K562 (cell line): ENCODE measurements at regions not wholly inside any gene's neighbourhood (a gene's known extent, or its start where the extent isn't known, plus 50 kb on each side); places are given as distances from the start of the nearest gene placed in this dataset.

Experiments used
- ATAC-seq: fragments of 200-7000 bp; cut with Tn5 transposase; 3 replicates; pipeline ENCODE4 v1.9.1; 2020; ENCODE audit warnings: moderate library complexity
- BruUV-seq: library from RNA; stranded (reverse); fragments of 400-500 nt; replicated peaks from 2 replicates; lab custom pipeline; 2021; lab: Mats Ljungman, UMichigan
- CTCF ChIA-PET: fragments of 300-600 bp; formaldehyde crosslinking; extraction: SDS; loops from one replicate; lab custom pipeline; 2021; ENCODE audit warnings: low intra/inter-chr PET ratio; lab: Yijun Ruan, JAX
- POLR2A ChIA-PET: fragments of 300-600, 350-650 bp; sonication (Branson Sonifier 250); formaldehyde crosslinking; extraction: SDS; loops from one replicate; lab custom pipeline; 2021; ENCODE audit warnings: antibody characterized with exemption, inconsistent platforms; lab: Yijun Ruan, JAX
- DNase-seq, 4 experiments: peaks; one replicate each; pipeline versions ENCODE4 v3.0.0 to v3.0.0-alpha.2; 2011 to 2018; ENCODE audit warnings: low spot score in 3 of 4, mixed read lengths in 3 of 4; ENCODE audit errors: extremely low read depth in 1 of 4
- FAIRE-seq: peaks from 2 replicates; lab custom pipeline; 2011; peaks lifted over from hg19 to GRCh38; lab: Jason Lieb, UNC
- H2AFZ ChIP-seq: 2 replicates; pipeline ENCODE4 v1.6.0; 2011; ENCODE audit warnings: low read depth, low read length, control low read depth, inconsistent platforms
- H3K27ac ChIP-seq: fragments of 200-600 bp; 3 replicates; pipeline ENCODE4 v1.8.0; 2011; ENCODE audit warnings: low read depth, mild to moderate bottlenecking, control low read depth, inconsistent platforms, low read length, moderate library complexity, mixed read lengths; ENCODE audit errors: extremely low read depth
- H3K27me3 ChIP-seq, 2 experiments: fragments of 300-600 bp in 1 of 2; 2 replicates in 1 of 2; 3 replicates in 1 of 2; pipeline versions ENCODE4 v1.6.0 to v1.8.0; 2011; ENCODE audit warnings: inconsistent platforms in 2 of 2, low read length in 2 of 2, mild to moderate bottlenecking in 1 of 2, mixed read lengths in 1 of 2, moderate library complexity in 1 of 2; ENCODE audit not compliant: control insufficient read depth in 2 of 2, insufficient read depth in 2 of 2
- H3K36me3 ChIP-seq: fragments of 300-600 bp; 3 replicates; pipeline ENCODE4 v1.8.0; 2011; ENCODE audit warnings: mild to moderate bottlenecking, low read length, inconsistent platforms; ENCODE audit not compliant: control insufficient read depth, insufficient read depth
- H3K4me1 ChIP-seq, 2 experiments: fragments of 200-600 bp in 1 of 2; replicated peaks in 1 of 2; 2 replicates in 1 of 2; 3 replicates in 1 of 2; pipeline versions ENCODE4 v1.5.1 to v1.8.0; 2011; ENCODE audit warnings: inconsistent platforms in 2 of 2, low read length in 2 of 2, mild to moderate bottlenecking in 1 of 2, mixed read lengths in 1 of 2, moderate library complexity in 1 of 2; ENCODE audit not compliant: control insufficient read depth in 2 of 2, insufficient read depth in 2 of 2
- H3K4me2 ChIP-seq: 2 replicates; pipeline ENCODE4 v1.6.1; 2011; ENCODE audit warnings: low read length, control low read depth, inconsistent platforms, mixed read lengths; ENCODE audit not compliant: insufficient read depth
- H3K4me3 ChIP-seq: fragments of 200-600 bp; sonication (generic), shearing (Covaris generic); 2 replicates; pipeline ENCODE4 v1.5.1; 2016; ENCODE audit warnings: control low read depth, inconsistent platforms
- H3K79me2 ChIP-seq: fragments of 200-600 bp; 3 replicates; pipeline ENCODE4 v1.8.0; 2011; ENCODE audit warnings: low read length, inconsistent platforms; ENCODE audit not compliant: control insufficient read depth, insufficient read depth
- H3K9ac ChIP-seq, 2 experiments: 2 replicates each; pipeline versions ENCODE4 v1.6.0 to v1.6.1; 2011; ENCODE audit warnings: low read depth in 2 of 2, low read length in 2 of 2, control low read depth in 1 of 2, inconsistent platforms in 1 of 2, mild to moderate bottlenecking in 1 of 2, mixed read lengths in 1 of 2; ENCODE audit not compliant: insufficient read depth in 1 of 2
- H3K9me1 ChIP-seq: one replicate; pipeline ENCODE4 v1.6.0; 2011; ENCODE audit warnings: inconsistent platforms, mild to moderate bottlenecking, low read length, moderate library complexity; ENCODE audit not compliant: control insufficient read depth, insufficient read depth
- H3K9me3 ChIP-seq: replicated peaks from 2 replicates; pipeline ENCODE4 v1.5.1; 2011; ENCODE audit warnings: low read depth, low read length, inconsistent platforms; ENCODE audit not compliant: control insufficient read depth, insufficient read depth
- H4K20me1 ChIP-seq: replicated peaks from 2 replicates; pipeline ENCODE4 v1.6.1; 2011; ENCODE audit warnings: low read length, inconsistent platforms, mixed read lengths; ENCODE audit not compliant: control insufficient read depth, insufficient read depth
- ADNP ChIP-seq: fragments of 200-800 bp; sonication (Bioruptor generic); IDR thresholded peaks from 2 replicates; pipeline ENCODE4 v1.6.1; 2016; ENCODE audit warnings: missing genetic modification characterization, missing compliant biosample characterization
- DNMT1 ChIP-seq: fragments of 450-650 bp; IDR thresholded peaks from 2 replicates; pipeline ENCODE4 v1.6.1; 2016; ENCODE audit warnings: antibody characterized with exemption, mild to moderate bottlenecking
- ELF4 ChIP-seq: fragments of 450-650 bp; formaldehyde crosslinking; IDR thresholded peaks from 2 replicates; pipeline ENCODE4 v1.4.0; 2022; ENCODE audit warnings: missing genetic modification characterization
- FOXP1 ChIP-seq: sonication (generic); formaldehyde crosslinking; IDR thresholded peaks from 2 replicates; pipeline ENCODE4 v1.8.0; 2022; ENCODE audit warnings: mild to moderate bottlenecking, missing genetic modification reagents
- GATAD2A ChIP-seq: fragments of 450-650 bp; IDR thresholded peaks from 2 replicates; pipeline ENCODE4 v1.6.1; 2017
- MCM7 ChIP-seq, 2 experiments: fragments of 450-650 bp; IDR thresholded peaks; 2 replicates each; pipeline ENCODE4 v1.6.1; 2016 to 2018
- MTF1 ChIP-seq: fragments of 250-450 bp; sonication (Bioruptor Pico); IDR thresholded peaks from 2 replicates; pipeline ENCODE4 v1.9.0; 2021; ENCODE audit warnings: moderate library complexity, mild to moderate bottlenecking, inconsistent platforms, borderline replicate concordance
- NCOA2 ChIP-seq, 2 experiments: fragments of 450-650 bp; IDR thresholded peaks; 2 replicates each; pipeline ENCODE4 v1.6.1; 2018; ENCODE audit warnings: mild to moderate bottlenecking in 2 of 2, moderate library complexity in 1 of 2; ENCODE audit not compliant: partially characterized antibody in 2 of 2
- PPARD ChIP-seq: fragments of 250-450 bp; sonication (Bioruptor Pico); IDR thresholded peaks from 2 replicates; pipeline ENCODE4 v1.8.0; 2022; ENCODE audit warnings: inconsistent platforms, mild to moderate bottlenecking, moderate library complexity
- RHOXF2B ChIP-seq: fragments of 250-450 bp; sonication (Bioruptor Pico); conservative IDR thresholded peaks from 2 replicates; pipeline ENCODE4 v1.5.1; 2021
- SIN3A ChIP-seq, 2 experiments: fragments of 150-350 bp in 1 of 2; IDR thresholded peaks; 2 replicates each; pipeline ENCODE4 v1.6.1; 2011 to 2016; ENCODE audit warnings: borderline replicate concordance in 2 of 2, low read depth in 2 of 2, low read length in 2 of 2, mild to moderate bottlenecking in 2 of 2, moderate library complexity in 2 of 2; ENCODE audit not compliant: control insufficient read depth in 1 of 2
- TAF15 ChIP-seq: fragments of 200-400 bp; formaldehyde crosslinking; IDR thresholded peaks from 2 replicates; pipeline ENCODE4 v1.6.1; 2017; ENCODE audit warnings: mild to moderate bottlenecking, low read depth, low read length, moderate library complexity
- TCF3 ChIP-seq: sonication (generic); formaldehyde crosslinking; IDR thresholded peaks from 2 replicates; pipeline ENCODE4 v1.4.0; 2020; ENCODE audit warnings: mild to moderate bottlenecking, missing genetic modification reagents
- TGIF2 ChIP-seq: sonication (generic); formaldehyde crosslinking; IDR thresholded peaks from 2 replicates; pipeline ENCODE4 v1.8.1; 2022; ENCODE audit warnings: mild to moderate bottlenecking, missing genetic modification reagents, moderate library complexity
- ZNF717 ChIP-seq: fragments of 250-450 bp; sonication (Bioruptor Pico); IDR thresholded peaks from 2 replicates; pipeline ENCODE4 v1.5.0; 2021
- WGBS: fragments of 100-300 bp; shearing (Covaris generic); methylation state at CpG from one replicate; pipeline ENCODE4 v1.1.6; 2016; ENCODE audit warnings: low coverage, mixed read lengths; ENCODE audit not compliant: insufficient coverage; ENCODE audit errors: missing lambda C conversion rate; 5-methylcytosine and 5-hydroxymethylcytosine counted together
- in situ Hi-C: fragments of 300-500 bp; cut with MboI; formaldehyde crosslinking; loops from 4 replicates; pipeline ENCODE4 v1.15.0; 2018; ENCODE audit warnings: inconsistent platforms, mixed read lengths
- intact Hi-C: fragments of 100-400 bp; cut with micrococcal nuclease; formaldehyde crosslinking; loops from 2 replicates; pipeline ENCODE4 v1.14.2; 2022
- TF ChIP-seq, protein P1 (sequence below), 3 experiments: fragments of 200-800 bp in 1 of 3; fragments of 250-450 bp in 1 of 3; fragments of 450-650 bp in 1 of 3; sonication (Bioruptor Pico) in 1 of 3; sonication (Bioruptor generic) in 1 of 3; formaldehyde crosslinking in 1 of 3; IDR thresholded peaks; 2 replicates each; pipeline versions ENCODE4 v1.6.1 to v1.8.0; 2016 to 2022; ENCODE audit warnings: mild to moderate bottlenecking in 2 of 3, missing genetic modification characterization in 2 of 3, missing compliant biosample characterization in 1 of 3, moderate library complexity in 1 of 3
- TF ChIP-seq, protein P2 (sequence below): fragments of 450-650 bp; IDR thresholded peaks from 2 replicates; pipeline ENCODE4 v1.6.1; 2016; ENCODE audit warnings: borderline replicate concordance

- DNase-seq: no peak
- ATAC-seq: no peak
- no peak overlapping the region for H3K4me2 ChIP-seq
- intact Hi-C loops (no loop called here), in situ Hi-C loops (no loop called here)
- peaks cover 51 to 72% of the 10 kb centered on the region in 2 experiments for H3K27me3 ChIP-seq
- no peak overlapping the region for H3K27ac ChIP-seq
- FAIRE-seq: no peak
- H3K79me2 ChIP-seq: no peaks in the 10 kb centered on the region
- H3K9me1 ChIP-seq: no peaks in the 10 kb centered on the region
- ChIA-PET CTCF (no interaction called here), POLR2A (interaction anchor here (0.6 to 1.1 kb wide), 4 partner anchors 8 to 987 kb away, joined by 3 to 5 read pairs (median 3); no protein-coding TSS in a partner anchor)
- H3K4me1 ChIP-seq: peaks cover 0 to 17% of the 10 kb centered on the region in 2 experiments; a peak in 3 of 5 replicates
- TF ChIP-seq TCF3 (CRISPR knock-in tag): no peak
- TF ChIP-seq MCM7 (IDR thresholded peaks at IDR 0.05): no peak
- TF ChIP-seq MTF1 (CRISPR knock-in tag): no peak
- no peak for TF ChIP-seq ADNP
- TF ChIP-seq RHOXF2B (CRISPR knock-in tag): no peak
- no peak for TF ChIP-seq TAF15
- TF ChIP-seq NCOA2 (IDR thresholded peaks at IDR 0.05; ENCODE audit: partially characterized antibody in 2 of 2): no peak
- no peak for TF ChIP-seq PPARD (CRISPR knock-in tag)
- TF ChIP-seq SIN3A (IDR thresholded peaks at IDR 0.05; ENCODE audit: borderline replicate concordance in 2 of 2, control insufficient read depth in 1 of 2, low read depth in 2 of 2, low read length in 2 of 2): no peak
- TF ChIP-seq ELF4 (CRISPR knock-in tag): no peak
- no peak for TF ChIP-seq FOXP1 (CRISPR knock-in tag)
- TF ChIP-seq DNMT1: no peak
- TF ChIP-seq ZNF717 (CRISPR knock-in tag): no peak
- TF ChIP-seq TGIF2: no peak
- TF ChIP-seq, protein P1, sequence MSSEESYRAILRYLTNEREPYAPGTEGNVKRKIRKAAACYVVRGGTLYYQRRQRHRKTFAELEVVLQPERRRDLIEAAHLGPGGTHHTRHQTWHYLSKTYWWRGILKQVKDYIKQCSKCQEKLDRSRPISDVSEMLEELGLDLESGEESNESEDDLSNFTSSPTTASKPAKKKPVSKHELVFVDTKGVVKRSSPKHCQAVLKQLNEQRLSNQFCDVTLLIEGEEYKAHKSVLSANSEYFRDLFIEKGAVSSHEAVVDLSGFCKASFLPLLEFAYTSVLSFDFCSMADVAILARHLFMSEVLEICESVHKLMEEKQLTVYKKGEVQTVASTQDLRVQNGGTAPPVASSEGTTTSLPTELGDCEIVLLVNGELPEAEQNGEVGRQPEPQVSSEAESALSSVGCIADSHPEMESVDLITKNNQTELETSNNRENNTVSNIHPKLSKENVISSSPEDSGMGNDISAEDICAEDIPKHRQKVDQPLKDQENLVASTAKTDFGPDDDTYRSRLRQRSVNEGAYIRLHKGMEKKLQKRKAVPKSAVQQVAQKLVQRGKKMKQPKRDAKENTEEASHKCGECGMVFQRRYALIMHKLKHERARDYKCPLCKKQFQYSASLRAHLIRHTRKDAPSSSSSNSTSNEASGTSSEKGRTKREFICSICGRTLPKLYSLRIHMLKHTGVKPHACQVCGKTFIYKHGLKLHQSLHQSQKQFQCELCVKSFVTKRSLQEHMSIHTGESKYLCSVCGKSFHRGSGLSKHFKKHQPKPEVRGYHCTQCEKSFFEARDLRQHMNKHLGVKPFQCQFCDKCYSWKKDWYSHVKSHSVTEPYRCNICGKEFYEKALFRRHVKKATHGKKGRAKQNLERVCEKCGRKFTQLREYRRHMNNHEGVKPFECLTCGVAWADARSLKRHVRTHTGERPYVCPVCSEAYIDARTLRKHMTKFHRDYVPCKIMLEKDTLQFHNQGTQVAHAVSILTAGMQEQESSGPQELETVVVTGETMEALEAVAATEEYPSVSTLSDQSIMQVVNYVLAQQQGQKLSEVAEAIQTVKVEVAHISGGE (CRISPR knock-in tag; IDR thresholded peaks at IDR 0.05): no peak
- TF ChIP-seq, protein P2, sequence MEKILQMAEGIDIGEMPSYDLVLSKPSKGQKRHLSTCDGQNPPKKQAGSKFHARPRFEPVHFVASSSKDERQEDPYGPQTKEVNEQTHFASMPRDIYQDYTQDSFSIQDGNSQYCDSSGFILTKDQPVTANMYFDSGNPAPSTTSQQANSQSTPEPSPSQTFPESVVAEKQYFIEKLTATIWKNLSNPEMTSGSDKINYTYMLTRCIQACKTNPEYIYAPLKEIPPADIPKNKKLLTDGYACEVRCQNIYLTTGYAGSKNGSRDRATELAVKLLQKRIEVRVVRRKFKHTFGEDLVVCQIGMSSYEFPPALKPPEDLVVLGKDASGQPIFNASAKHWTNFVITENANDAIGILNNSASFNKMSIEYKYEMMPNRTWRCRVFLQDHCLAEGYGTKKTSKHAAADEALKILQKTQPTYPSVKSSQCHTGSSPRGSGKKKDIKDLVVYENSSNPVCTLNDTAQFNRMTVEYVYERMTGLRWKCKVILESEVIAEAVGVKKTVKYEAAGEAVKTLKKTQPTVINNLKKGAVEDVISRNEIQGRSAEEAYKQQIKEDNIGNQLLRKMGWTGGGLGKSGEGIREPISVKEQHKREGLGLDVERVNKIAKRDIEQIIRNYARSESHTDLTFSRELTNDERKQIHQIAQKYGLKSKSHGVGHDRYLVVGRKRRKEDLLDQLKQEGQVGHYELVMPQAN: no peak
- no peak for TF ChIP-seq GATAD2A
- no peak overlapping the region for H3K9ac ChIP-seq
- no peak overlapping the region for H2AFZ ChIP-seq
- under 1% methylated on average over 8 of the region's 8 CpGs for WGBS
- H3K36me3 ChIP-seq: no peaks in the 10 kb centered on the region
- H3K9me3 ChIP-seq: no peaks in the 10 kb centered on the region
- no TSS peak for BruUV-seq
- peaks cover 3% of the 10 kb centered on the region for H4K20me1 ChIP-seq
- H3K4me3 ChIP-seq: no peak overlapping the region
Measured at GRCh38 chr6:167702241-167702827, 124.4 kb upstream of the AFDN start.
